Stomach (tissue), 4 donors: ENCODE measurements at regions not wholly inside any gene's neighbourhood (a gene's known extent, or its start where the extent isn't known, plus 50 kb on each side); places are given as distances from the start of the nearest gene placed in this dataset.

Experiments used
- CTCF ChIP-seq, 7 experiments: fragments of 450-650 bp in 4 of 7; fragments of 200-600 bp in 3 of 7; sonication (generic) in 3 of 7; IDR thresholded peaks; one replicate each; pipeline ENCODE4 v1.5.1; 2016 to 2019; ENCODE audit warnings: antibody characterized with exemption in 7 of 7, control low read depth in 2 of 7, mild to moderate bottlenecking in 1 of 7
- EP300 ChIP-seq: sonication (generic); formaldehyde crosslinking; IDR thresholded peaks from one replicate; pipeline ENCODE4 v1.6.1; 2017; ENCODE audit warnings: antibody characterized with exemption
- POLR2A ChIP-seq, 4 donors: fragments of 450-650 bp; IDR thresholded peaks; one replicate each; pipeline ENCODE4 v1.6.1; 2016; ENCODE audit warnings: antibody characterized with exemption in 4 of 4, control low read depth in 2 of 4, mild to moderate bottlenecking in 1 of 4, moderate library complexity in 1 of 4
- POLR2AphosphoS5 ChIP-seq, 3 donors: sonication (generic); formaldehyde crosslinking; IDR thresholded peaks; one replicate each; pipeline ENCODE4 v1.6.1; 2016; ENCODE audit warnings: antibody characterized with exemption in 3 of 3

DNA sequence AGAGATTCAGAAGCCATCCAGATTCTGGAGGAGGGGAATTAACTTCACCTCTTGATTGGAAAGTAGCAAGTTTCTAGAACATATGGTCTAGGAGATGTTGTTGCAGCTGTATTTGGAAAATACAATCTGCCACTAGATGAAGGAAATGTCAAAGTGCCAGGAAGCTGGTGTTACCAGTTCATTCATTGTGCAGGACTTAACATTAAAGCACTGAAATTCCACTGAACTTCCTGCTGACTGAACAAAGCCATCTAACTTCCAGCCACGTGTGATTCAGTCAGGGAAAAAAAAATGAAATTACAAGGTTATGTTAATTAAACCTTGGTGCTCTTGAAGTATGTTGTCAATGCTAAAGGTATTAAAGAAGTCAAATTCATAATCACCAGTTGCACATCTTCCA, 321.5 kb upstream of the SASH1 start:
- TF ChIP-seq POLR2AphosphoS5 (IDR thresholded peaks at IDR 0.05) = no peak
- no peak for TF ChIP-seq CTCF (IDR thresholded peaks at IDR 0.05)
- no peak for TF ChIP-seq POLR2A (IDR thresholded peaks at IDR 0.05)
- TF ChIP-seq EP300 = no peak
